NCI-H146 (cell line): ENCODE measurements at regions not wholly inside any gene's neighbourhood (a gene's known extent, or its start where the extent isn't known, plus 50 kb on each side); places are given as distances from the start of the nearest gene placed in this dataset.
"Not testable (repeated sequence)": the region's sequence is repeated elsewhere in the genome, so short reads cannot be mapped to it uniquely, and the experiment has no call there.

Experiments
- DNase-seq: peaks from one replicate; lab custom pipeline; 2025; lab: John Stamatoyannopoulos, UW

DNA sequence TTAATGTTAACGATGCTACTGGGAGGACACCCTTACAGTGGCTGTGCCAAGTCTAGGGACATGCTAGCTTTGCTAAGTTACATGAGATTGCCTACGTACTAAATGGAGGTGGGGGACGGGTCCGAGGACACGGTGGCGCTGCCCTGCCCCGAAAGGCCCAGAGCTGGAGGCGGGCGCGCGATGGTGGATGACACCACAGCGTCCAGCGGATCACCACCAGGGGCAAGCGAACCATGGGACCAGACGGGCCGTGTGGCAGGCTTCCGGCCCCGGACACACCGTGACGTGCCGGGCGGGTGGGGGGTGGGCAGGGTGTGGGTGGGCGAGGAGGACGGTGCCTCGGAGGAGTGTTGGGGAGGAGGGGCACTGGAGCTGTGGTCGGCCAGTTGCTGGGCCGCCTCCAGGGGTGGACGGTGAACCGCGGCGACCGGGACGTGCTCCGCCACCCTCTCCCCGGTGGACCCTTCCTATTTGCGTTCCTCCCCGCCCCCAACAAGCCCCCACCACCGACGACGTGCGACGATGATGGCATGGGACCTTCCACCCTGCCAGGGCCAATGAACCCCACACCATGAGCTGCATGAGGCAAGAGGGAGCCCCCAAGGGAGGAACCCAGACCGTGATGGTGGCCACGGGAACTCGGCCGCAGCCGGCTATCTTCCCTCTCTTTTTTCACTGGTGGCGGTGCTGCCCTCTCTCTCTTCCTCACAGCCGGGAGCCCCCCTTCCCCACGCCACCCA, 773.3 kb upstream of the DEFB115 start:
- no peak for DNase-seq

- DNase-seq = no peak
Observed at GRCh38 chr20:30484749-30485070, 772.8 kb upstream of the DEFB115 start.

- no peak for DNase-seq
Observed at GRCh38 chr20:30485331-30486102, 771.9 kb upstream of the DEFB115 start.

DNA sequence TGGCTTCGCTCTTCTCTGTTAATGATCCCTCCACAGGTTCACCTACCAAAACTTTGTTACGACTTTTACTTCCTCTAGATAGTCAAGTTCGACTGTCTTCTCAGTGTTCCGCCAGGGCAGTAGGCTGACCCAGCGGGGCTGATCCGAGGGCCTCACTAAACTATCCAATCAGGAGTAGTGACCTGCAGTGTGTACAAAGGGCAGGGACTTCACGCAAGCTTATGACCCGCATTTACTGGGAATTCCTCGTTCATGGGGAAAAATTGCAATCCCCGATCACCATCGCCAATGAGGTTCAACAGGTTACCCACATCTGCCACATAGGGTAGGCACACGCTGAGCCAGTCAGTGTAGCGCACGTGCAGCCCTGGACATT, 771.4 kb upstream of the DEFB115 start:
- no peak for DNase-seq

DNA sequence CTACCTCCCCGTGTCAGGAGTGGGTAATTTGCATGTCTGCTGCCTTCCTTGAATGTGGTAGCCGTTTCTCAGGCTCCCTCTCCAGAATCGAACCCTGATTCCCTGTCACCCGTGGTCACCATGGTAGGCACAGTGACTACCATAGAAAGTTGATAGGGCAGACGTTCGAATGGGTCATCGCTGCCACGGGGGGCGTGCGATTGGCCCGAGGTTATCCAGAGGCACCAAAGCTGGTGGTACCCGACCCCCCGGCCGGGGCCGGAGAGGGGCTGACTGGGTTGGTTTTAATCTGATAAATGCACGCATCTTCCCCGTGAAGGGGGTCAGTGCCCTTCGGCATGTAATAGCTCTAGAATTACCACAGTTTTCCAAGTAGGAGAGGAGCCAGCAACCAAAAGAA, 770.0 kb upstream of the DEFB115 start:
- not testable (repeated sequence) for DNase-seq

GRCh38 chr20:30487947-30488926, 769.2 kb upstream of the DEFB115 start:
- DNase-seq = no peak

- DNase-seq = no peak
Observed at GRCh38 chr20:30488941-30489613, 768.4 kb upstream of the DEFB115 start.

DNA sequence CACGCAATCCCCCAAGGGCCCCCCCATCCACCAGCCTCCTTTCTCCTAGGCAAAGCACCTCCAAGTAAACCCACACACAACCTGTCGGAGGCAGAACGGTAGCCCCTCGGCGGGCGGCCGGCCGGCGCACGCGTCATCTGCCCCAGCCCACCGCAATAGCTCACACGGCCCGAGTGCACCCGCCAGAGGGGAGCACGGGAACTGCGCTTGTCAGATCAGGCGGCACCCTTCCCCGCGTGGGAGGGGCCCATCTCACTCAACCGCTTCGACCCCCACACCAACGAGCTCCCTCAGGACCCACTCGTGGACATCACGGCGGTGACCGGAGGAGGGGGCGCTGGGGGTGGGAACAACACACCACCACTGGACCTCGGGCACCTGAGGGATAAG, 767.9 kb upstream of the DEFB115 start:
- DNase-seq = no peak

- DNase-seq = no peak
Observed at GRCh38 chr20:30491016-30491415, 766.4 kb upstream of the DEFB115 start.

DNA sequence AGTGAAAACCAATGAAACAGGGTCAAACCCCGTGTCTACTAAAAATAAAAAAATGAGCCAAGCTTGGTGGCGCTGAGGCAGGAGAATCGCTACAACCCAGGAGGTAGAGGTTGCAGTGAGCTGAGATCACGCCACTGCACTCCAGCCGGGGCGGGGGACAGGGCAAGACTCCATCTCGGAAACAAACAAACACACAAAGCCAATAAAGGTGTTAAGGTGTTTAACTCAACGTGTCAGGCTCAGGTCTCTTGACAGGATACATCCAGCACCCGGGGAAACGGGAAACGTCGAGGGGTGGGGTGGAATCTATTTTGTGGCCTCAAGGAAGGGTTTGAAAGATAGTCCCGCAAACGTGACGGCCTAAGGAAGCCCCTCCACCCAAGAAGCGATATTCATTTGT, 760.8 kb upstream of the DEFB115 start:
- DNase-seq = not testable (repeated sequence)

- not testable (repeated sequence) for DNase-seq
Observed at GRCh38 chr20:30497191-30497590, 760.3 kb upstream of the DEFB115 start.

DNA sequence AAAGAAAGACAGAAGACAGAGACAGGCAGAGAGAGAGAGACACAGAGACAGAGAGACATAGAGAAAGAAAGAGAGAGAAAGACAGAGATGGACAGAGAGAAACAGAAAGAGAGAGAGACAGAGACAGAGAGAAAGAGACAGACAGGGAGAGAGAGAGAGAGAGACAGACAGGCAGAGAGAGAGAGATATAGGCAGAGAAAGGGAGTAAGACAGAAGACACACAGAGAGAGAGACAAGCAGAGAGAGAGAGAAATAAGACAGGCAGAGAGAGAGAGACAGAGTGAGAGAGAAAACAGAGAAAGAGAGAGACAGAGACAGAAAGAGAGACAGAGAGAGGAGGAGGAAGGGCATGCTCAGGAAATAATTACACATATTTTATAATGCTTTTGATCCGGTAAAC, 758.3 kb upstream of the DEFB115 start:
- no peak for DNase-seq

GRCh38 chr20:30499716-30500446, 757.6 kb upstream of the DEFB115 start:
- not testable (repeated sequence) for DNase-seq

DNA sequence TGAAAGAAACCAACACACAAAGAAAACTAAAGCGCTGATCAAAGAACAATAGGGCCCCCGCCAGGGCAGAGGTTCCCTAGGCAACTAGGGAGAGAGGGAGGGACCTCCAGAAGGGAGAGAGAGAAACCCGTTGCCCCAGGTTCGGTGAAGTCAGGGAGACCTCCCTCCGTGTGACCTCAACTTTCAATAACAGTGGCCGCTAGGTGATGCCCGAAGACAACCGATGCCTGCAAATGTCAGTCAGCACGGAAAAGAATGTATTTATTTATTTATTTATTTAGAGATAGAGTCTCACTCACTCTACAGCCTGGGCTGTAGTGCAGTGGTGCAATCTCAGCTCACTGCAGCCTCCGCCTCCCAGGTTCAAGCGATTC, 757.0 kb upstream of the DEFB115 start:
- peak; percentile 13 for DNase-seq

- no peak for DNase-seq
Observed at GRCh38 chr20:30500829-30501440, 756.5 kb upstream of the DEFB115 start.

- no peak for DNase-seq
Observed at GRCh38 chr20:30502670-30503069, 754.8 kb upstream of the DEFB115 start.

DNA sequence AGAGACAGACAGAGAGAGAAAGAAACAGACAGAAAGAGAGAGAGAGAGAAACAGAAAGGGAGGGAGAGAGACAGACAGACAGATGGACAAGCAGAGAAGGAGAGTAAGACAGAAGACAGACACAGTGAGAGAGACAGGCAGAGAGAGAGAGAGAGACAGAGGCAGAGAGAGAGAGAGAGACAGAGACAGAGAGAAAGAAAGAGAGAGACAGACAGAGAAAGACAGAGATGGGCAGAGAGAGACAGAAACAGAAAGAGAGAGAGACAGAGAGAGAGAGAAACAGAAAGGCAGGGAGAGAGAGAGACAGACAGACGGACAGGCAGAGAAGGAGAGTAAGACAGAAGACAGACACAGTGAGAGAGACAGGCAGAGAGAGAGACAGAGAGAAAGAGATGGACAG, 754.3 kb upstream of the DEFB115 start:
- not testable (repeated sequence) for DNase-seq

DNA sequence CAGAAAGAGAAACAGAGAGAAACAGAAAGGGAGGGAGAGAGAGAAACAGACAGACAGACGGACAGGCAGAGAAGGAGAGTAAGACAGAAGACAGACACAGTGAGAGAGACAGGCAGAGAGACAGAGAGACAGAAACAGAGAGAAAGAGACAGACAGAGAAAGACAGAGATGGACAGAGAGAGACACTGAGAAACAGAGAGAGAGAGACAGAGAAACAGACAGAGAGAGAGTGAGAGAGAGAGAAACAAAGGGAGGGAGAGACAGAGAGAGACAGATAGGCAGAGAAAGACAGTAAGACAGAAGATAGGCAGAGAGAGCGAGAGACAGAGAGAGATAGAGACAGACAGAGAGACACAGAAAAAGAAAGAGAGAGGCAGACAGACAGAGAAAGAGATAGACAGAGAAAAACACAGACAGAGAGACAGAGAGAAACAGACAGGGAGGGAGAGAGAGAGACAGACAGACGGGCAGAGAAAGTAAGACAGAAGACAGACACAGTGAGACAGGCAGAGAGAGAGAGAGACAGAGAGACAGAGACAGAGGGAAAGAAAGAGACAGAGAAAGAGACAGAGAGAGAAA, 753.4 kb upstream of the DEFB115 start:
- no peak for DNase-seq

- no peak for DNase-seq
Observed at GRCh38 chr20:30505566-30505965, 751.9 kb upstream of the DEFB115 start.

DNA sequence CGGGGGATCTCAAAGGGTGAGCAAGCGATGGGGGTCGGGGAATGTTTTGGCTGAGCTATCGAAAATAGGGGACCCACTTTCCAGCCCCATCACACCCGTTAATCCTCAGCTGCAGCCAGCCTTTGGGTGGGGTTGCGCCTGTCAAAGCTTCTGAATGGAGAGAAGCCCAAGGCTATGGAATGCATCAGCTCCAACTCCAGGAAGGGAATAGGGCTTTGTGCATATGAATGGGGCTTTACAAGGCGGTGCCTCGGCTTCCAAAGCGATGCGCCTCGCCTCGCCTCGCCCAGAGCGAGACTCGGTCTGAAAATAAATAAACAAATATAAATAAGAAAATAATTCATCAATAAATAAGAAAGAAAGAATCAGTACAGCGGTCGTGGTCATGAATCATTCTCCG, 751.4 kb upstream of the DEFB115 start:
- DNase-seq = no peak
